ENCODE measurements at regions not wholly inside any gene's neighbourhood (a gene's known extent, or its start where the extent isn't known, plus 50 kb on each side); places are given as distances from the start of the nearest gene placed in this dataset.

DNA sequence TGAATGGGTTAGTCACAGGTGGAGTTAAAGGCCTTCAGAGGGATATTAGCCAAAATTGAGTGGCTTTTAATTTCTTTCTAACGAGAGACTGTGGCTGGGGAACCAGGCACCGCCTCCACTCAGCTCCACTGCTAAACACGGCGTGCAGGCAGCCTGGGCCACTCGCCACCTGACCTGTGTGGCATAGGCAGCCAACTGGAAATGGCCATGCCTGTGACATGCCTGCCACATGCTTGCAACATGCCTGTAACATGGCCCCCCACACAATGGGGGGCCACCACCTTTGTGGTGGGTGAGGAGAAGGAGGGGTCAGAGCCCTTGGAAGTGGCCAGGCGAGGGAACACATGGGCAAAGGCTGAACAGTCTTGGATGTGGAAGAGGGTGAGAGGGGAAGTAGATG is 60.1 kb upstream of the PAX2 start:
- no peak overlapping the region for H3K27ac Mint-ChIP-seq
- H3K27me3 Mint-ChIP-seq = peaks cover 80% of the 10 kb centered on the region
- intact Hi-C loops (cut with micrococcal nuclease) = no loop called here
- no peaks in the 10 kb centered on the region for H3K36me3 Mint-ChIP-seq (ENCODE audit: low read depth)
- H3K4me1 Mint-ChIP-seq = no peaks in the 10 kb centered on the region
- no peaks in the 10 kb centered on the region for H3K9me3 Mint-ChIP-seq
- DNase-seq = no peak
- H3K4me3 Mint-ChIP-seq = no peak overlapping the region

DNA sequence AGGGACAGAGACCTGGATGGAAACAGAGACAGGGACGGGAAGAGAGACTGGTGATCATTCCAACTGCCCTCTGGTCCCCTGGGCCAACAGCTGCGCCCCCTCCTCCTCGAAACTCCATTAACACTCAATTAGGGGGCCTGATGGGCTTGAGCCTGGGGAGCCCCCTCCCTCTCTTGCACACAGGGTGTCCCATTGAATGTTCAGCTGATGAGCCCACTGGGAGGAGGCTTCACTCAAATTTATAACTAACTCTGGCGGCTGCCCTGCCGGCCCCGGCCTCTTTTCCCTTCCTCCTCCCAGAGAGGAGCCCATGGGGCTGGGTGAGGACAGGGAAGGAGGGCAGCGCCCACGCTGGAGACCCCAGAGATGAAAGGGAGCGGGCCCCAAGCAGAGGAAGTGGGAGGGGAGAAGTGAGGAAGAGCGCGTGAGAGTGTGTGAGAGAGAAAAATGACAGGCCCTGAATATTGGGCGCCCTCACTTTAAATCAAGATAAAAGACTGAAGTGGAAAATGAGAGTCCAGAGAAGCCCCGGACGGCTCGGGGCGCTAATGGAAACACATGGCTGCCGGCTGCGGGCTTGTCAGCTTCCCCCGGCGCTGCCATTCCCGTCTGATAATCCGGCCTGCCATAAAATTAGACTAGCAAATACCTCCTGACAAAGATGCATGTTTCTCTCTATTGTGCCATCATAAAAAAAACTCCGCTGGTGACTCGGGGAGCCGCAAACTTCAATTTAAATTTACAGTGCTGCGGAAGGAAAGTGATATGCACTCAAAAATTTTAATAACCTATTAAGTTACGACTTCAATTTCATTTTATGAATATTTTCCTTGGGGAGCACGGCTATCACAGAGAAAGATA is 58.0 kb upstream of the PAX2 start:
- no peak overlapping the region for H3K27ac Mint-ChIP-seq
- DNase-seq = no peak
- no peak overlapping the region for H3K4me3 Mint-ChIP-seq
- intact Hi-C loops (cut with micrococcal nuclease) = no loop called here
- no peaks in the 10 kb centered on the region for H3K4me1 Mint-ChIP-seq
- H3K36me3 Mint-ChIP-seq (ENCODE audit: low read depth) = no peaks in the 10 kb centered on the region
- H3K27me3 Mint-ChIP-seq = peaks cover 81% of the 10 kb centered on the region
- H3K9me3 Mint-ChIP-seq = no peaks in the 10 kb centered on the region

DNA sequence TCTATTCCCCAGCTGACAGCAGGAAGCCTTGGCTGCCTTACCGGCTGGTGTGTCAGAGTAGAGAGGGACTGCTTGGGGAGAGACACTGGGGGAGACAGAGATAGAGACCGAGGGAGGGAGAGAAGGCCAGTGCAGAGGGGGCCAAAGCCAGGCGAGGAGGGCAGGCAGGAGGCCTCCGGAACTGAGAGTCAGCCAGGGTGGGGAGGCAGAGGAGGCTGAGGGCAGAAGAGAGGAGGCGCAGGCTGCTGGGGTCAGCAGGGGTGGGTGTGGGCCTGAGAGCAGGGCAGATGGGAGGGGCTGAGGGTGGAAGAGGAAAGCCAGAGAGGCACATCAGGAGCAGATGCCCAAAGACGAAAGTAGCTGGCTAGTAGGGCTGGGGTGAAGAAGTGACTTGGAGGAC is 57.2 kb upstream of the PAX2 start:
- Mint-ChIP-seq H3K27ac (no peak overlapping the region), H3K4me3 (no peak overlapping the region), H3K36me3 (ENCODE audit: low read depth) (no peaks in the 10 kb centered on the region), H3K9me3 (no peaks in the 10 kb centered on the region), H3K4me1 (no peaks in the 10 kb centered on the region), H3K27me3 (peaks cover 73% of the 10 kb centered on the region)
- intact Hi-C loops (cut with micrococcal nuclease) = no loop called here
- DNase-seq = no peak

DNA sequence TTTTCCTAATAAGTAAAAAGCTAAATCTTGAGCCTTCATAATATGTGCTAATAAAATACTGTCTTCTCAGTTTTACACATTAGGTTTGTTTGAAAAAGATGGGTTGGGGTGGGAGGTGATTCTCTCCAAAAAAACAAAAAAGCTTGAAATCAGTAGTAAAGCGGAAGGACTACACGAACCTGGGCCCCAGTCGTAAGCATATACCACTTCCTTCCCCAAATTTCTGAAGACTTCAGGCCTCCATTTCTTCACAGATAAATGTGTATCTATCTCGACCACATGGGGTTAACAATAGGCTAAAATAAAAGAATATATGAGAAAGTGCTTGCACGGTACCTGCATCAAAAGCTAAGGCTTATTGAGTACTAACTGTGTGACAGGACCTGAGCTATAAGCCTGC is 51.6 kb upstream of the PAX2 start:
- H3K4me1 Mint-ChIP-seq = peaks cover 9% of the 10 kb centered on the region
- peaks cover 30% of the 10 kb centered on the region for H3K27me3 Mint-ChIP-seq
- no peaks in the 10 kb centered on the region for H3K36me3 Mint-ChIP-seq (ENCODE audit: low read depth)
- intact Hi-C loops (cut with micrococcal nuclease) = no loop called here
- no peaks in the 10 kb centered on the region for H3K9me3 Mint-ChIP-seq
- H3K4me3 Mint-ChIP-seq = no peak overlapping the region
- no peak for DNase-seq
- no peak overlapping the region for H3K27ac Mint-ChIP-seq

All from activated CD4-positive, alpha-beta T cell treated with anti-CD3 and anti-CD28 coated beads, Interleukin-2, amount 10 ng/mL, durations not matched to agents 24 days and 14 days (primary cell).